GM12878 (cell line): ENCODE measurements at regions not wholly inside any gene's neighbourhood (a gene's known extent, or its start where the extent isn't known, plus 50 kb on each side); places are given as distances from the start of the nearest gene placed in this dataset.

Experiments
- ATAC-seq: fragments of 200-7000 bp; cut with Tn5 transposase; 3 replicates; pipeline ENCODE4 v1.9.1; 2020; ENCODE audit warnings: mild to moderate bottlenecking, moderate library complexity
- BruUV-seq: library from RNA; stranded (reverse); fragments of 400-500 nt; replicated peaks from 2 replicates; lab custom pipeline; 2021; lab: Mats Ljungman, UMichigan
- CTCF ChIA-PET: fragments of 300-600 bp; sonication (Branson Sonifier 250); formaldehyde crosslinking; extraction: SDS; loops from one replicate; lab custom pipeline; 2021; ENCODE audit warnings: inconsistent platforms; lab: Yijun Ruan, JAX
- POLR2A ChIA-PET: fragments of 350-600 bp; formaldehyde crosslinking; extraction: SDS; loops from one replicate; lab custom pipeline; 2021; ENCODE audit warnings: inconsistent platforms; lab: Charles Lee
- RAD21 ChIA-PET: fragments of 300-600 bp; sonication (Branson Sonifier 250); formaldehyde crosslinking; loops from one replicate; lab custom pipeline; 2023; ENCODE audit warnings: antibody characterized with exemption; ENCODE audit not compliant: unreplicated experiment; lab: Charles Lee
- SMC1A ChIA-PET: fragments of 300-600 bp; sonication (Branson Sonifier 250); formaldehyde crosslinking; loops from one replicate; lab custom pipeline; 2023; ENCODE audit not compliant: unreplicated experiment, uncharacterized antibody; lab: Charles Lee
- DNase-seq: peaks from one replicate; pipeline ENCODE4 v3.0.0-alpha.2; 2011; ENCODE audit warnings: low read depth, low spot score
- FAIRE-seq: peaks from 3 replicates; lab custom pipeline; 2011; peaks lifted over from hg19 to GRCh38; lab: Jason Lieb, UNC
- H2AFZ ChIP-seq: 2 replicates; pipeline ENCODE4 v1.6.0; 2011; ENCODE audit warnings: low read depth, low read length, control low read depth; ENCODE audit not compliant: control insufficient read depth
- H3K27ac ChIP-seq: 2 replicates; pipeline ENCODE4 v1.5.1; 2011; ENCODE audit warnings: control low read depth; ENCODE audit not compliant: control insufficient read depth, insufficient read depth
- H3K27me3 ChIP-seq, 2 experiments: replicated peaks in 1 of 2; 2 replicates each; pipeline versions ENCODE4 v1.6.0 to v1.6.1; 2011; ENCODE audit warnings: low read length in 1 of 2; ENCODE audit not compliant: control insufficient read depth in 2 of 2, insufficient read depth in 2 of 2
- H3K36me3 ChIP-seq, 2 experiments: 2 replicates each; pipeline ENCODE4 v1.5.1; 2011; ENCODE audit warnings: low read length in 1 of 2; ENCODE audit not compliant: control insufficient read depth in 2 of 2, insufficient read depth in 2 of 2
- H3K4me1 ChIP-seq: 2 replicates; pipeline ENCODE4 v1.6.1; 2011; ENCODE audit warnings: mild to moderate bottlenecking, low read length, moderate library complexity, mixed read lengths; ENCODE audit not compliant: control insufficient read depth, insufficient read depth
- H3K4me2 ChIP-seq: 2 replicates; pipeline ENCODE4 v1.6.0; 2011; ENCODE audit warnings: control low read depth; ENCODE audit not compliant: control insufficient read depth, insufficient read depth
- H3K4me3 ChIP-seq: fragments of 200-600 bp; sonication (generic); 2 replicates; pipeline ENCODE4 v1.5.1; 2016
- H3K79me2 ChIP-seq: 2 replicates; pipeline ENCODE4 v1.6.0; 2011; ENCODE audit warnings: low read length; ENCODE audit not compliant: control insufficient read depth, insufficient read depth
- H3K9ac ChIP-seq: 2 replicates; pipeline ENCODE4 v1.8.0; 2011; ENCODE audit warnings: low read length, control low read depth, mixed read lengths; ENCODE audit not compliant: control insufficient read depth, insufficient read depth
- H3K9me3 ChIP-seq: replicated peaks from 3 replicates; pipeline ENCODE4 v1.5.1; 2011; ENCODE audit warnings: mild to moderate bottlenecking, low read length; ENCODE audit not compliant: control insufficient read depth, insufficient read depth
- H4K20me1 ChIP-seq: 2 replicates; pipeline ENCODE4 v1.6.0; 2011; ENCODE audit not compliant: control insufficient read depth, insufficient read depth
- CREM ChIP-seq: IDR thresholded peaks from 2 replicates; pipeline ENCODE4 v1.6.1; 2014; ENCODE audit warnings: antibody characterized with exemption, low read depth
- NFIC ChIP-seq: IDR thresholded peaks from 2 replicates; pipeline ENCODE4 v1.6.1; 2012; ENCODE audit warnings: low read depth, mild to moderate bottlenecking, inconsistent platforms, low read length, moderate library complexity
- NRF1 ChIP-seq: conservative IDR thresholded peaks from 2 replicates; pipeline ENCODE4 v1.6.1; 2011; ENCODE audit warnings: mild to moderate bottlenecking, low read depth, low read length, improper control_type of control experiment
- RUNX3 ChIP-seq: IDR thresholded peaks from 2 replicates; pipeline ENCODE4 v1.6.1; 2012; ENCODE audit warnings: low read length, inconsistent platforms
- SIX5 ChIP-seq: IDR thresholded peaks from 2 replicates; pipeline ENCODE4 v1.6.1; 2011; ENCODE audit warnings: mild to moderate bottlenecking, low read depth, low read length, moderate library complexity; ENCODE audit not compliant: severe bottlenecking
- SKIL ChIP-seq: fragments of 450-650 bp; IDR thresholded peaks from 2 replicates; pipeline ENCODE4 v1.6.1; 2017; ENCODE audit warnings: mild to moderate bottlenecking, low read depth, inconsistent platforms; ENCODE audit not compliant: poor library complexity, severe bottlenecking
- ZBTB33 ChIP-seq: fragments of 450-650 bp; IDR thresholded peaks from 2 replicates; pipeline ENCODE4 v1.6.1; 2017; ENCODE audit warnings: mild to moderate bottlenecking
- ZNF217 ChIP-seq: fragments of 450-650 bp; IDR thresholded peaks from 2 replicates; pipeline ENCODE4 v1.6.1; 2017; ENCODE audit warnings: antibody characterized with exemption, mild to moderate bottlenecking
- ZNF274 ChIP-seq: IDR thresholded peaks from one replicate; pipeline ENCODE4 v1.8.0; 2011; ENCODE audit not compliant: insufficient read length, insufficient read depth
- ZNF384 ChIP-seq: IDR thresholded peaks from 2 replicates; pipeline ENCODE4 v1.6.1; 2012; ENCODE audit warnings: low read depth, mild to moderate bottlenecking, low read length, improper control_type of control experiment, borderline replicate concordance
- WGBS: methylation state at CpG from one replicate; pipeline ENCODE4 v1.1.6; 2016; ENCODE audit warnings: low lambda C conversion rate; ENCODE audit not compliant: insufficient replicate concordance, insufficient coverage; ENCODE audit errors: missing lambda C conversion rate; 5-methylcytosine and 5-hydroxymethylcytosine counted together
- in situ Hi-C: fragments of 300-500 bp; cut with MboI; formaldehyde crosslinking; loops from 9 replicates; pipeline ENCODE4 v1.14.3; 2018; ENCODE audit warnings: mixed read lengths
- intact Hi-C: fragments of 100-400 bp; cut with micrococcal nuclease; formaldehyde crosslinking; loops from one replicate; pipeline ENCODE4 v1.14.2; 2022; ENCODE audit not compliant: unreplicated experiment

GRCh38 chr4:188299161-188299560 is 159.9 kb downstream of the TRIML1 start:
- no peak for FAIRE-seq
- ATAC-seq = no peak
- H3K9ac ChIP-seq = no peak overlapping the region
- H4K20me1 ChIP-seq = no peaks in the 10 kb centered on the region
- H3K27me3 ChIP-seq = no peaks in the 10 kb centered on the region
- ChIA-PET POLR2A (no interaction called here), RAD21 (no interaction called here), CTCF (no interaction called here), SMC1A (no interaction called here)
- WGBS = under 1% methylated on average over 7 of the region's 7 CpGs
- no peak overlapping the region for H3K27ac ChIP-seq
- no peaks in the 10 kb centered on the region for H3K9me3 ChIP-seq
- BruUV-seq = no TSS peak
- TF ChIP-seq ZNF384 (no peak), NFIC (no peak), SIX5 (no peak), ZNF217 (no peak), ZBTB33 (no peak), SKIL (no peak), ZNF274 (no peak), CREM (no peak), NRF1 (no peak), RUNX3 (no peak)
- intact Hi-C loops = no loop called here
- H3K4me1 ChIP-seq = no peaks in the 10 kb centered on the region
- H3K79me2 ChIP-seq = no peaks in the 10 kb centered on the region
- DNase-seq = no peak
- no peaks in the 10 kb centered on the region for H3K36me3 ChIP-seq
- no peak overlapping the region for H2AFZ ChIP-seq
- in situ Hi-C loops = no loop called here
- H3K4me2 ChIP-seq = no peak overlapping the region
- no peak overlapping the region for H3K4me3 ChIP-seq
